Activated CD4-positive, alpha-beta T cell treated with anti-CD3 and anti-CD28 coated beads, Interleukin-2, amount 50 U/mL, for 48 hours (primary cell): ENCODE measurements at regions not wholly inside any gene's neighbourhood (a gene's known extent, or its start where the extent isn't known, plus 50 kb on each side); places are given as distances from the start of the nearest gene placed in this dataset.
A peak's percentile ranks its signal among the peaks of the same experiment; 100 is the strongest.
"Not testable (repeated sequence)": the region's sequence is repeated elsewhere in the genome, so short reads cannot be mapped to it uniquely, and the experiment has no call there.

Source experiments
- DNase-seq, 2 experiments: peaks; one replicate each; pipeline ENCODE4 v3.0.0-alpha.2; 2020

DNA sequence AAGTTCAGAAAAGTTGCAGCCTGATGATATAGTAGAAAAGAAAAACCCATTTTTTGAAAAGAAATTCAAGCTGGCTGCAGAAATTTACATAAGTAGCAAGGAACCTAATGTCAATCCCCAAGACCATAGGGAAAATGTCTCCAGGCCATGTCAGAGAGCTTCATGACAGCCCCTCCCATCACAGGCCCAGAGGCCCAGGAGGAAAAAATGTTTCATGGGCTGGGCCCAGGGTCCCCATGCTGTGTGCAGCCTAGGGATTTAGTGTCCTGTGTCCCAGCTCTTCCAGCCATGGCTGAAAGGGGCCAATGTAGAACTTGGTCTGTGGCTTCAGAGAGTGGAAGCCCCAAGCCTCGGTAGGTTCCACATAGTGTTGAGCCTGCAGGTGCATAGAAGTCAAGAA lies 220.3 kb downstream of the CSNK1G3 start:
- no peak for DNase-seq

DNA sequence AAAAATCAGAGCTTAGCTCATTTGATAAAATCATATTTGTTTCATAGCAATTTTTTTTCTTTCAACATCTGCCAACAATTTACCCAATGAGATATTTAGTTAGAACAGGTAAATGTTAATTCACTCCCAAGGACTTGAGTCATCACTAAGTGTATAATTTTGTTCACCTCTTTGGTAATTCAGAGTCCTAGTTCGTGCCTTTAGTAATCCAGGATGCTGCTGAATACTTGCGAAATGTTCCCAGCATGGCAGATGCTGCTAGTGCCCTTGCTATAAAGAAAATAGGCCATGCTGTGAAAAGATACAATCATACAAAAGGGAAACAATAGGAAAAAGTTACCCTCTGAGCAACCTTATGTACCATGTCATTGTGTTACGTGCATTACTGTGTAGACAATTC lies 210.5 kb downstream of the CSNK1G3 start:
- no peak for DNase-seq

DNA sequence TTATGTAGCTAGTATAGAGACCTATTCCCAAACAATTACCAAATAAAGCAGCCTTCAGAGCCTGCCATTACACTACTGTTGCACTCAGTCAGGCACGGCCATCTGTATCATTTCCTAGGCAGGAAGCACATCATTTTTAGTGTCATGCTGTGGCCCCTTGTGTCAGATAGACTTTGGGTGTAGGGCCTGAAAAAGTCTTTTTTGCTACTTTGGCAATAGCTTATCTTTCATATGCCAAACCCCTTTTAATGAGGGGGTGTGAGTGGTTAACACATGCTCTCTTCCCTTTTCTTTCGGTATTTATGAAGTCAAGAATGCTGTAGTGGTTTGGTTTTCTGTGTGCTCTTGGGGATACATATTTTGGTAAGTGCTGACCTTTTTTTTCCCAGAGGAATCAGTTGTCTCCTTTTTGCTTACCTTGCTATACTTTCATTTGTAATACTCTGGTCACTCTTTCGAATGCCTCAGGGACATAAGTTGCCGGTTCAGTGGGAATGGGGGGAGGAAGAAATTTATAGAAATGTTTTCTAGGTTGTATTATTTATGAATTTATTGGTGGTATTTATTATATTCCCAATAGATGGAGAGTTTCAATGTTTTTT lies 209.8 kb downstream of the CSNK1G3 start:
- DNase-seq = no peak

DNA sequence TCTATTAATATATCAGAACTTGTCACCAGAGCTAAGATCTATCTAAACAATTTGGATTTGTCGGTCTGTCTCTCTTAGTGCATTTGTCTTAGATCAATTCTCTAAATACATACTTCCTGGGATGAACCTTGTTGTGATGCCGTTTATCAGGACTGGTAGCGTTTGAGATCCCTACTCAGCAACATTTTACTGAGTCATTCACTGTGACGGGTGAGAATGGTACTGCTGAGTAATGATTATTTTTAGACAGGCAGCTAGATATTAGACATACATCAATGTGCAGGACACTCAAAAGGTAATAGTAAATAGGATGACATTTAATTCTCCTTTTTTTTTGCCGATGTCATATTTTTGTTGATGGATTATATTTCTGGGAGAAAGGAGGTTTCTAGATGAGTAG lies 209.0 kb downstream of the CSNK1G3 start:
- no peak for DNase-seq

DNA sequence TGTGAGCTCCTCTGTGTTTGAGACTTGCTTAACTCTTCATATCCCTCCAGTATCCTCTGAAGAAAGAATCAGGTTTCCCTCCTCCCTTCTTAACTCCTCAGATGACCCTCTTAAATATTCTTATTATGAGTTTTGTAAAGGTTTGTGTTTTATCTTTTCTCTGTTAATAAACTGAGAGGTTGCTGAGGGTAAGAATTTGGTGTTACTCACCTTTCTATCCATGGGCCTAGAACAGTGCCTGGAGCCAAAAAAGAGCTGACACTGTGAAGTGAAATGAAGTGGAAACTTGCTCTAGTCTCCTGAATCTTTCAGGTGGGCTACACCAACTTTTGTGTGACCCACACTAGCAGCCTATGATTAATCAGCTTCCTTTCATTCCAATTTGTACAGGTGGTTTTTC lies 208.4 kb downstream of the CSNK1G3 start:
- no peak for DNase-seq

DNA sequence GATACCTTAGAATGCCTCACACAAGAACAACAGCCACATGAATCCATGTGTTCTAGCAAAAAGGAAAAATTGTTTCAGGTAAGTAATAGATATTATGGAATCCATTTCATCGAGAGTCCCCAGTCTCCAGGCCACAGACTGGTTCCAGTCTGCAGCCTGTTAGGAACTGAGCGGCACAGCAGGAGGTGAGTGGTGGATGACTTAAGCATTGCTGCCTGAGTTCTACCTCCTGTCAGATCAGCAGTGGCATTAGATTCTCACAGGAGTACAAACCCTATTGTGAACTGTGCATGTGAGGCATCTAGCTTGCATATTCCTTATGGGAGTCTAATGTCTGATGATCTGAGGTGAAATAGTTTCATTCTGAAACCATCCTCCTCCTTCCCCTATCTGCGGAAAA lies 207.0 kb downstream of the CSNK1G3 start:
- DNase-seq = no peak

DNA sequence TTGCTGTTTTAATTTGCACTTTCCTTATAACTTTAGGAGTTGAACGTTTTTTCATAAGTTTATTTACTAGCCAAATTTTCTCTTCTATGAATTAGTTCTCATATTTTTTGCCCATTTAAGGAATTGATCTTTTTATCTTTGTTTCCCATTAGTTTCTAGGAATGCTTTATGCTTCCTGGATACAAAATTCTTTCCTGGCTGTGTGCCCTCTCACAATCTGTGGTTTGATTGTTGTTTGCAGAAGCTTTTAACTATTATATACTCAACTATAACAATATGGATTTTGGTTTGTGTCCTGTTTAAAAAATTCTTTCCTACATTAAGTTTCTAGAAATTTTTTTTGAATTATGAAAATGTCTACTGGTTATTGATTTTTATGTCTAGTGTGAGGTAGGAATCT lies 206.3 kb downstream of the CSNK1G3 start:
- DNase-seq = no peak

DNA sequence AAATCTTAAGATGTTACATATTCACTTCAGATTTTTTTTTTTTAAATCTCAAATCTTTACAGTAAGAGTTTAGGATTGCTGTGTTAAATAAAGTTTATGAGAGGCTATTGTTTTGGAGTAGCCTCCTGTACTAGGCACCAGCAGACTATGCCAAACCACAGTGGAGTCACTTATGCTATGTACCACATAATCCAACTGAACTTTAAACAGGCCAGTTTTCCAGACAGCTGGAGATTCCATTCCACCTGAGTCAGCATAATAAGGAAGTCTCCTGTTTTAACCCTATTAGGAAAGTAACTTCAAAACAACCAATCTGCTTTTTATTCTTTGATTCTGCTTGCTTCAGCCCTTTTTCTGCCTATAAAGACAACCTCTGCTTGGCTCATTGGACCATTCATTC lies 205.2 kb downstream of the CSNK1G3 start:
- DNase-seq = no peak

DNA sequence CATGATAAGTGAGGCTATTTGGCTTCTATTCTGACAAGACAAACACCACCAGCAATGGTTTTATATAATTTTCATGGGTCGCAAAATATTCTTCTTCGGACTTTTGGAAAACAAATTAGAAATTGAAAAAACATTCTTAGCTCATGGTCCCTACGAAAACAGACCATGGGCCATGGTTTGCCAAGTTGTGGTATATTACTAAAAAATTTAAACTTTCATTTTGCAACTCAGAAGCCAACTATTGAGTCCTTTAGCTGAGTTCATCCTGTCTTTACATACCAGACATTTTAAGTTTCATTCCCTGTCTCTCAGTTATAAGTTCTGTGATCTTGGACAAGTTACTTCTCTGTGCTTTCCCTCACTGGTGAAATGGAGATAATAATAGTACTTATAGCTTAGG lies 198.1 kb downstream of the CSNK1G3 start:
- DNase-seq = no peak

DNA sequence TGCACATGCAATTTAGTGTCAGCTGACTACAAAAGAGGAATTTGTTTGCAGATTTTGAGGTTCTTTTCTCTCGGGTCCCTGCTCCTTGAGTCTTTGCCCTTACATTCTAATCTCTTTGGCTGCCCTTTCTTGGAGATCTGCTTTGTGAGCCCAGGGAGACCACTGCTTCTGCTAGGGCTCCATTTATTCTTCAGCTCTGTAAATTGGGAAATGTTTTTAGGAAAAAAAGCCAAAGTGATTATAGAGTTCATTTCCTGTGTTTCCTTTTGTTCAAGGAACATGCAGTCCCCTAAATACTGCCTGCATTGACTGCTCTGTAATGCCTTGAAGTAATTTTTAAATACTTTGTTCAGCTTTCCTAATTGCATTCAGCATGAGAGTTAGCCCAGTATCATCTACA lies 197.4 kb downstream of the CSNK1G3 start:
- no peak for DNase-seq

DNA sequence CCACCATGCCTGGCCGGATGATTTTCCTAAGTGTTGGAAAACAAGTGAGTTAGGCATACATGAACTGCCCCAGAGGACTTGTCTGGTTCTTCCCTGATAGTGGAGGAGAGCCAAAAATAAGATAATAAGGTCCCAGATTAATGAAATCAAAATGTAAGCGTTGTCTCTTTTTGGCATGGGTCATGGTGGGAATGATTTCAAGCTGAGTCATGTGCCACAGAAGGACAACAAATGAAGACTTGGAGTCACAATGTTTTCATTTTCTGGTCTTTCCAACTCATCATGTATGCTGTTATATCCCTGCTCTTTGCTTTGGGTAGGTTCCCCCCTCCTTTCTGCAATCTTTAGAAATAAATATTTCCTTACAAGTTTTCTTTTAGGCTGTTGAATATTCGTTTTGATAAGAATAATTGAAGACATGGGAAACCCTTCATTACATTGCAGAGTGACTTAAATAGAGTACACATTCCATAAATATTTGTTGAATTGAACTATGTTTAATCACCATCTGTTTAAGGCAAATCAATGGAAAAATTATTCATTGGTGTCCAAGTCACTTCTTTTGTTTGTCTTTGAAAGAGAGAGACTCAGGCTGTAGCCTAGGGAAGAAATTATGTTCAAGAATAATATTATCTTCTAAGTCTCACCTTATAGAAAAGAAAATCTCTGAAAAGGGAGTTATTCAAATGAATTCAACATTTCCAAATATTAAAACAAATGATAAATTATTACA lies 196.3 kb downstream of the CSNK1G3 start:
- no peak for DNase-seq

DNA sequence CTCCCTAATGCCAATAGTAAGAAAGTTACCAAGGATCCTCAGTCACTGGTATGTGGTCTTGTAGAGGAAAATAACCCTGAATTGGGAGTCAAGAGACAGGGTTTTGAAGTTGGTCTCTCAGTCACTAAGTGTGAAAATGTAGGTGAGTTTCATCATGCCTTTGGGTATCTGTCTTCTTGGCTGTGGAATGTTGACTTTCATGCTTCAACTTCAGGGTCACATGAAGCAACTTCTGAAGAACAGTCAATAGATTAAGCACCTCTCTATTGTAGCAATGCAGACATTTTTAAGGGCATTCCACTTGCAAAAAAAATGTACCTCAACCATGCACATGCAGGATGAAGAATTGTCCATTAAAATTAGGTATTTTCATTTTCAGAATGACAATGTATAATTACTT lies 194.6 kb downstream of the CSNK1G3 start:
- no peak for DNase-seq

DNA sequence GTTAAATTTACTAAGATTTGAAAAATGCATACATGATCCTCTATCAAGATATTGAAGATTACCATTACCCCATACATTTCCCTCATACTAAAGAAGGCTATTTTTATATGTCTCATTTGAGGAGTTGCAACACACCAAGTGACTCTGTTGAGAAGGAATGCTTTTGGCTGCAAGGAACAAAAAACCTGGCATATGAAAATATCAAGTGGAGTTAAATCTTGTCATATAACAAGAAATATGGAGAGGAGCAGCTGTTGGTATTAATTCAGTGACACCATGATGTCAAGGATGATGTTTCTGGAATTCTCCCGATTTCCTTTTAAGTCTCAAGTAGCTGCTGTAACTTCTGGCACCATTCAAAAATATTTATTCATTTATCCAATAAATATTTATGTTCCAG lies 193.8 kb downstream of the CSNK1G3 start:
- DNase-seq = no peak

DNA sequence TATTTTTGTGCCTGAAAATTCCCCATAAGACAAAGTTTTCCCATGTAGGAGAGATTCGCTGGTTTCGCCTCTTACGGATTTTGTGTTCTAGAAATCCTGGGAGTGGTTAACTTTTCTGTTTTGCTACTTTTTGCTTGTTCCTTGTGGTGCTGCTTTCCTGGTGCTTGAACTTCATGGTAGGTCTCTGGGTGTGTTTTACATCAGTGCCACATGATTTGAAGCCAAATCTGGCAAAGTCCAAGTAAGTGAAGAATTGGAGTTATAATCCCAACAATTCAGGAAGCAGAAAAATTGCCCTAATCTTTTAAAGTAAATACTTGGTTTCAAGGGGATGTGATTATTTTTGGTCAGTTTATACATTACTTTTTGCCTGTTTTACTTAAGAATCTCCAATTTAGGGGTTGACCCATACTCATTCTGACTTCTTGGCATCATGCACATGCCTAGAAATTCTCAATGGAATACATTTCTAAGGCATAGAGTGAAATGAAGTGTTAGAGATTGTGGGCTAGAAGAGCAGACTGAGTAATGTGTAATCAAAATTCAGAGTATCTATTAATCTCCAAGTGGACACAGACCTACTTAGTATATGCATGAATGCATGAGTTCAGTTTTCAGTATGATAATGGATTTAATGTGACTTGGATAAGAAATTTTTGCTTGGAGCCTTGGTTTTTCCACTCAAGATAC lies 189.7 kb downstream of the CSNK1G3 start:
- no peak for DNase-seq

DNA sequence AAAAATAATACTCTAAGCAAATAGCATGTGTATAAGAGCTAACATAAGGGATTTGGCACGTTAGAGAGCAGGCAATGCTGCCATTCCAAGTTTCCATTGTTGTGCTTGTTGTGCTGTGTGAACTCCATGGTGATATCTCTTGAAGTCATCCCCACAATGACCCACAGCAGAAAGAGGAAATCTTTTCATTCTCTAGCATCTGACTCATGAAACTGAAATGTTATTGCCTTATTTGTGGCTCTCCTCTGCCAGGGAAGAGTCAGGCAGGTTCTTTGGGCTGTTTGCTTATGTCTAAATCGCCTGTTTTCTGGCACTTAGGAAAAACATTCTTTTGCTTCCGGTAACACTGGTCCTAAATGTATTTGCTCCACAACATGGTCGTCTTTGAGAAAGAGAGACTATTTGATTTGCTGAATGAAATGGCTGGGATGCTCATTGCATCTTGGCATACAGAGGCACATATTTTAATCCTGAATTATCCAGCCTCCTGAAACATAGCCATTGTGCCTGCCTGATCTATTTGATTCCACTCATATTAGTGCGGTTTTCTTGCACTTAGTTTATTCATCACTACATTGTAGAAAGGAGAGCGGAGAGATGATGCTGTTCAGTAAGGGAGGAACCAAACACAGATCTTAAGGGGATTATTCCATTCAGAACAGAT lies 188.8 kb downstream of the CSNK1G3 start:
- no peak for DNase-seq

DNA sequence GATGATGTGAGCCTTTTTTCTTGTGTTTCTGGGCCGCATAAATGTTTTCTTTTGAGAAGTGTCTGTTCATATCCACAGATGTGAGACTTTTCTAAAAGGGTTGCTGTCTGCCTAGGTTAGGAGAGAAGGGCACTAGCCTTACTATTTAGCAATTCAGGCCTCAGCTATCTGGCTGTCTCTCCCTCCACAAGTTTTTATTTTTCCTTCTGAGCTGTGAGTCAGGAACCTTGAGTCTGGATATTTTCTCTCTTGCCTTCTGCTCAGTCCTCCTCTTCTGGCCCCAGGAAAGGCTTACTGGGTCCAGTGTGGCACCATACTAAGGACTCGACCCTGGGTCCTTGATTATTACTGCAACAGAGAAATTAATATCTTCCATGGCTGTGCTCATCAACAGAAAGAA lies 187.6 kb downstream of the CSNK1G3 start:
- DNase-seq = no peak

DNA sequence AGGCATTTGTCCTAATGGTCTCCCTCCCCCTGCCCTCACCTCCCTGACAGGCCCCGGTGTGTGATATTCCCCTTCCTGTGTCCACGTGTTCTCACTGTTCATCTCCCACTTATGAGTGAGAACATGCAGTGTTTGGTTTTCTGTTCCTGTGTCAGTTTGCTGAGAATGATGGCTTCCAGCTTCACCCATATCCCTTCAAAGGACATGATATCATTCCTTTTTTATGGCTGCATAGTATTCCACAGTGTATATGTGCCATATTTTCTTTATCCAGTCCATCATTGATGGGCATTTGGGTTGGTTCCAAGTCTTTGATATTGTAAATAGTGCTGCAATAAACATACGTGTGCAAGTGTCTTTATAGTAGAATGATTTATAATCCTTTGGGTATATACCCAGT lies 187.0 kb downstream of the CSNK1G3 start:
- DNase-seq = not testable (repeated sequence)

DNA sequence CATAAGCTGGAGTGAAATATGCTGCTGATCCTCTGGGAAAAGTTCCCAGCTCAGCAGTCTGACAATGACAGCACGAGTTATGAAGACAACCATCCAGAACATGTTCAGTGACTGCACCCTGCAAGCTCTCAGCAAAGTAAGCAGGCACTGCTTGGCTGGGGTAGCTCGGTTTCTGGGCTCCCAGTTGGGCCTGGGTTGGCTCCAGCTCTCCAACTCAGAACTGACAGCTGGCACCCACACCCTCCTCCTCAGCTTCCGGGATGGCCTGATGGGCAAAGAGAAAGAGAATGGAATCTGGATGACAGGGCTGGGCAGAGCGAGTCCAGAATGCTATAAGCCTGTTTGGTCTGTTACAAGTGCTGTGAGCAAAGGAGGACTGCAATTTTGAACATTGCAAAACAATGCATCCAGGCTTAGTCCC lies 185.0 kb downstream of the CSNK1G3 start:
- DNase-seq = no peak

DNA sequence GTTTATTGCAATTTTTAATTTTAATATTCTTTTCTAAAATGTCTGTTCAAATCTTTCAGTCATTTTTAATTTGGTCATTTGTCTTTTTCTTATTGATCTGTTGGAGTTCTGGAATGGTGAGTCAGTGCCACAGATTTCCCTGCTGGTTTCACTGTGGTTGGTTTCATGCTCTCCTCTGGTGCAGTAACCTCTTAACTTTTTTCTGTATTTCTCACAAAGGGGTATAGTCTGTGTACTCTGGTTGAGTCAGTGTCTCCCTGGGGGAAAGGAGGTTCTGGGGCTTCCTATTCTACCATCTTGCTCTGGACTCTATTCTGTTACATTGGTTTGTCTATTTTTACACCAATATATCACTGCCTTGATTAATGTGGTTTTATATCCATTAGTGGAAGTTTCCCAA lies 178.8 kb downstream of the CSNK1G3 start:
- DNase-seq = no peak

DNA sequence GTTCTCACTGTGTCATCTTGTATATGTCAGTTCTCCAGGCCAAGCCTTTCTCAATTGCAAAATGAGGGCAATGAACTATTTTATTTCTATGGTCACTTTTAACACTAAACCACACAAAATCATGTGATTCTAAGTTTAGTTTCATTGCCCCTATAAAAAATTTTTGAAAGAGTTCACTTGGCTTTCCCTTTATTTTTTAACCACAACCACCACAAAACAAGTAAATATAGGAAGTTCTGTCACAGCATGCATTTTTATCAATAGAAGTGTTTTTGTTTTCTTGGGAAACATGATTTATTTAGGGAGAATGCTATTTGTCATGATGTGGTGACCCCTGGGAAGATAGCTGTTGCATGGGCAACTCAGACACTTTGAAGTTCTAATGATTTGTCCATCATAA lies 169.1 kb downstream of the CSNK1G3 start:
- no peak for DNase-seq

DNA sequence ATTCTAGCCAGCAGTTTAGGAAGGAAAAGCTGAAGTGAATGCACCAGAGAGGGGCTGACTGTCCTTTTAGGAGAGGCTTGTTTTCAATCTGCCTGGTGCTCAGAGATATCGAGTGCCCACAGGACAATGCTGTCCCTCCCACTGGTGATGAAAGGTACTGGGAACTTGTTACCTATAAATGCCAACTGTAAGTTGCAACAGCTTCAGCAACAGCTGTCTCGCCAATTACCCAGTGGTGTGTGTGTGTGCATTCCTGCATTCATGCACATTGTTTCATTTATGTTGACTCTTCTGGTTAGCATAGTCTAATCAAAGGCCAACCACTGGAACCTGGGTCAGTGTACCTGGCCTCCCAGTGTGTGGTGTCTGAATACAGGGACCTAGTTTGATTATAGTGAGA lies 161.1 kb downstream of the CSNK1G3 start:
- DNase-seq = no peak

DNA sequence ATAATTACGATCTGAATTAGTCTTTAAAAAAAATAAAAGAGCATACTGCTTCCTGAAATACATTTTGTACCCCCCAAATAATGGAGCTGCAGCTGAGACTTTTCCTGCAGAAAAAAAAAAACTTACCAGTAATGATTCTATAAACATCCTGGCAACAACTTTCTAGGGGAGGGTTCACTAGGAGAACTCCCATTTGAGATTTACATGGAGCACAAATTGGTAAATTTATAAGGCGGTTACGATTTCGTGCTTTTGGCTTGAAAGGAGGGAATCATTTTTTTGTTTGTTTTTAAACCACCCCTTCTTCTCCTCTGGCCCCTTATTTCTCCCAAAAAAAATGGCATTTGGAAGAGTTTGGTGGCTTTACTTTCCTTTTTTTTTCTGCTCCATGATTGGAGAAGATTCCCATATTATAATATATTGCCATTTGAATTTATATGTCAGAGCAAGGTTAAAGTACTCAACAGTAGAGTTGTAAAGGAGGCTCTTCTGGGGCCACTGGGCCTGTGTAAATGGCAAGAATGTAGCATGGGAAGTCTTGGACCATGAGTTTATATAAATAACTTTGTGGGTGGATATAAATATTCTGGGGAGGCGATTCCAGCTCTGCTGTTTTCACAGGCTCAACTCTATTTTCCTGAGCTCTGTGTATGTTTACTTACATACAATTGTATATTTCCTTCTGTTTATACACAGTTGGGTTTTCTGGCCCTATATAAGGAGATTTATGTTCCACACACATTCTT lies 159.9 kb downstream of the CSNK1G3 start:
- DNase-seq = no peak

DNA sequence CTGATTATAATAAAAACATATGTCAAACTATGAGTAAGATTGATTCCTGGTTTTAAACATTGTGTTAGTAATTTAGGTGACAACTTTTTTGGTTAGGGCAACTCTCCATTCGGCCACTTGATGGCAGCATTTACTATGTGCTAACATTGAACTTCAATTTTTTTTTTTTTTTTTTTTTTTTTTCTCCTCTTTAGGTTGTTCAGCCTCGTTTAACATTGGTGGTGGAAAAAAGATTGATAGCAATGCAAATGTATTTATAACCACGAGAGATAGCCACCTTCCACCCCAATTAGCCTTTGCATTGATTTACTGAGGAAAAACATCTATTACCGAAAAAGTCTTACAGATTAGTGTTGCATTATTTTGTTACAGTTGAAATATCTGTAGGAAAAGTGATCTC lies 159.1 kb downstream of the CSNK1G3 start:
- DNase-seq = peak; percentile 51 to 62
